ENCODE measurements at regions not wholly inside any gene's neighbourhood (a gene's known extent, or its start where the extent isn't known, plus 50 kb on each side); places are given as distances from the start of the nearest gene placed in this dataset.

- FAIRE-seq (no peak), DNase-seq (no peak), ATAC-seq (no peak)
- intact Hi-C loops (cut with DNase I): no loop called here
- H3K4me3 ChIP-seq: no peak overlapping the region
- no peak for TF ChIP-seq CTCF (IDR thresholded peaks at IDR 0.05)
- no peaks in the 10 kb centered on the region for H3K9me3 ChIP-seq
- H3K27me3 ChIP-seq: no peaks in the 10 kb centered on the region
- 36 to 40% methylated on average over 3 of the region's 3 CpGs for WGBS, 2 donors
- no peaks in the 10 kb centered on the region for H3K36me3 ChIP-seq
- no peak overlapping the region for H3K27ac ChIP-seq
- H3K4me1 ChIP-seq: no peaks in the 10 kb centered on the region
These were observed 172.5 kb upstream of the PTPRD start for GRCh38 chr9:10785255-10785654.

- H3K27ac ChIP-seq: no peak overlapping the region
- FAIRE-seq (no peak), DNase-seq (no peak), ATAC-seq (no peak)
- H3K9me3 ChIP-seq: no peaks in the 10 kb centered on the region
- intact Hi-C loops (cut with DNase I): no loop called here
- no peak for TF ChIP-seq CTCF (IDR thresholded peaks at IDR 0.05)
- H3K27me3 ChIP-seq: no peaks in the 10 kb centered on the region
- H3K4me3 ChIP-seq: no peak overlapping the region
- no peaks in the 10 kb centered on the region for H3K4me1 ChIP-seq
- WGBS, 2 donors: 24 to 41% methylated on average over 1 of the region's 1 CpG
- H3K36me3 ChIP-seq: no peaks in the 10 kb centered on the region
These were observed 180.5 kb upstream of the PTPRD start for GRCh38 chr9:10793306-10793705.

GRCh38 chr9:10804486-10804885 lies 191.7 kb upstream of the PTPRD start:
- WGBS, 2 donors: 44 to 45% methylated on average over 2 of the region's 2 CpGs
- intact Hi-C loops (cut with DNase I): no loop called here
- no peak overlapping the region for H3K4me3 ChIP-seq
- no peaks in the 10 kb centered on the region for H3K4me1 ChIP-seq
- TF ChIP-seq CTCF (IDR thresholded peaks at IDR 0.05): no peak
- no peaks in the 10 kb centered on the region for H3K36me3 ChIP-seq
- no peak overlapping the region for H3K27ac ChIP-seq
- no peaks in the 10 kb centered on the region for H3K9me3 ChIP-seq
- DNase-seq: no peak
- ATAC-seq: no peak
- H3K27me3 ChIP-seq: no peaks in the 10 kb centered on the region
- FAIRE-seq: no peak

- FAIRE-seq: no peak
- H3K27me3 ChIP-seq: no peaks in the 10 kb centered on the region
- H3K4me3 ChIP-seq: no peak overlapping the region
- WGBS, 2 donors: 33 to 44% methylated on average over 3 of the region's 3 CpGs
- ATAC-seq: no peak
- no peak overlapping the region for H3K27ac ChIP-seq
- no peaks in the 10 kb centered on the region for H3K9me3 ChIP-seq
- TF ChIP-seq CTCF (IDR thresholded peaks at IDR 0.05): no peak
- H3K4me1 ChIP-seq: no peaks in the 10 kb centered on the region
- no peaks in the 10 kb centered on the region for H3K36me3 ChIP-seq
- DNase-seq: no peak
- intact Hi-C loops (cut with DNase I): no loop called here
These were observed 194.1 kb upstream of the PTPRD start for GRCh38 chr9:10806868-10807267.

- Histone ChIP-seq H3K27ac (no peak overlapping the region), H3K4me3 (no peak overlapping the region), H3K9me3 (no peaks in the 10 kb centered on the region), H3K27me3 (no peaks in the 10 kb centered on the region), H3K4me1 (no peaks in the 10 kb centered on the region), H3K36me3 (no peaks in the 10 kb centered on the region)
- WGBS, 2 donors: 19 to 21% methylated on average over 1 of the region's 1 CpG
- ATAC-seq (no peak), DNase-seq (no peak), FAIRE-seq (no peak)
- no peak for TF ChIP-seq CTCF (IDR thresholded peaks at IDR 0.05)
- intact Hi-C loops (cut with DNase I): no loop called here
These were observed 205.4 kb upstream of the PTPRD start for GRCh38 chr9:10818206-10818605.

All from pancreas (tissue), 10 donors.